KOPT-K1 (cell line): ENCODE measurements at regions not wholly inside any gene's neighbourhood (a gene's known extent, or its start where the extent isn't known, plus 50 kb on each side); places are given as distances from the start of the nearest gene placed in this dataset.

Source experiments
- H3K27ac ChIP-seq: fragments of 200-600 bp; sonication (generic); 2 replicates; pipeline ENCODE4 v1.5.1; 2016; ENCODE audit warnings: antibody characterized with exemption, mild to moderate bottlenecking, low read depth, low read length; ENCODE audit not compliant: poor library complexity, severe bottlenecking
- H3K36me3 ChIP-seq: fragments of 200-600 bp; sonication (generic); 2 replicates; pipeline ENCODE4 v1.5.1; 2017; ENCODE audit warnings: antibody characterized with exemption, mild to moderate bottlenecking, low read length, moderate library complexity; ENCODE audit not compliant: insufficient read depth
- H3K9me3 ChIP-seq: fragments of 200-600 bp; sonication (generic); 2 replicates; pipeline ENCODE4 v1.5.1; 2017; ENCODE audit warnings: antibody characterized with exemption, low read length, mild to moderate bottlenecking; ENCODE audit not compliant: insufficient read depth, poor library complexity, severe bottlenecking

DNA sequence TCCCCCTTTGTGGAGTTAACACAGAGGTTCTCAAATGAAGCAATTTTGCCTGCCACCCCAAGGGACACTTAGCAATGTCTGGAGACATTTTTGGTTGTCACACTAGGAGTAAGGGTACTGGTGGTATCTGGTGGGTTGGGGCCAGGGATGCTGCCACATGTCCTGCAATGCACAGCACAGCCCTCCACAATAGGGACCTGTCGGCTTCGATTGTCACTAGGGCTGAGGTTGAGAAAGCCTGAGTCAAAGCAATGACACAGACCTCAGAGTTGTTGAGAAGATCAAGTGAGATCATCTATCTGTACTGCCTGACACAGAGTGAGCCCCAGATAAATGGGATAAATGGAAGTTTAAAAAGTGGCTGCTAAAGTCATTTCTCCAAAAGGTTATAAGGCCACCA, 249.2 kb upstream of the KLF4 start:
- H3K36me3 ChIP-seq: no peaks in the 10 kb centered on the region
- H3K27ac ChIP-seq: no peak overlapping the region
- no peaks in the 10 kb centered on the region for H3K9me3 ChIP-seq

GRCh38 chr9:107737987-107738743, 248.6 kb upstream of the KLF4 start:
- Histone ChIP-seq H3K36me3 (no peaks in the 10 kb centered on the region), H3K27ac (no peak overlapping the region), H3K9me3 (no peaks in the 10 kb centered on the region)

GRCh38 chr9:107737610-107737986, 248.0 kb upstream of the KLF4 start:
- no peaks in the 10 kb centered on the region for H3K36me3 ChIP-seq
- H3K27ac ChIP-seq: no peak overlapping the region
- H3K9me3 ChIP-seq: no peaks in the 10 kb centered on the region

- Histone ChIP-seq H3K27ac (no peak overlapping the region), H3K9me3 (no peaks in the 10 kb centered on the region), H3K36me3 (no peaks in the 10 kb centered on the region)
These were observed 246.3 kb upstream of the KLF4 start for GRCh38 chr9:107735821-107736220.

DNA sequence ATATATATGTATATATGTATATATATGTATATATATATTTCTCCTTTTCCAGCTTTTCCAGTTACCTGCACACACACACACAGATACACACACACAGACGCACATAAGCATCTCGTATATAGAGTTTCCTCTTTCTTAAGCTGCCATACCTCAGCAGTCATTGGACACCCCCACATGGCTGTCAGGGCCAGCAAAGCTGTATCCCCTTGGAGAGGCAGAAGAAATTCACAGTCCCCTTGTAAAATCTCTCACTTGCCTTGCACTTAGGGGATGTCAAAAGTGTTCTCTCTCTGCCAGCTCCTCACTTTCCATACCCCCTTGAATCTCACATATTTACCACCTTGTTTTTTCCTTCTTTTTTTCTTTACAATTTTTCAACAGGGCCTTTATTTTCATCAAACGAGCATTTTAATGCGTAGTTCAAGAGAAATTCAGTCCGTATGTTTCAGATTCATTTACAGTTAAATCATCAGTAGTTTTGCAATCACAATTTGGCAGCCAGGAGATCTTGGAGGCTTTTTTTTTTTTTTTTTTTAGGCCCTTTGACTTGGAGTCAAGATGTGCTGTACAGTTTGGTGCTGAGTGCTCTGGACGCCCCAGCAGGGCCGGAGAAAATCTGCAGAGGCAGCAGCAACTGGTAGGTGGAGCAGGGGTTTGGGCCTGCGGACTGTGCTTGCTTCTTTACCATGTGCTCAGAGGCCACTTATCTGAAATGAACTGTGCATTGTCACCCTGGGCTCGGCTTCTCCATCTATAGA, 244.9 kb upstream of the KLF4 start:
- Histone ChIP-seq H3K27ac (no peak overlapping the region), H3K36me3 (no peaks in the 10 kb centered on the region), H3K9me3 (no peaks in the 10 kb centered on the region)

- no peak overlapping the region for H3K27ac ChIP-seq
- no peaks in the 10 kb centered on the region for H3K9me3 ChIP-seq
- H3K36me3 ChIP-seq: no peaks in the 10 kb centered on the region
These were observed 243.9 kb upstream of the KLF4 start for GRCh38 chr9:107733523-107733894.

DNA sequence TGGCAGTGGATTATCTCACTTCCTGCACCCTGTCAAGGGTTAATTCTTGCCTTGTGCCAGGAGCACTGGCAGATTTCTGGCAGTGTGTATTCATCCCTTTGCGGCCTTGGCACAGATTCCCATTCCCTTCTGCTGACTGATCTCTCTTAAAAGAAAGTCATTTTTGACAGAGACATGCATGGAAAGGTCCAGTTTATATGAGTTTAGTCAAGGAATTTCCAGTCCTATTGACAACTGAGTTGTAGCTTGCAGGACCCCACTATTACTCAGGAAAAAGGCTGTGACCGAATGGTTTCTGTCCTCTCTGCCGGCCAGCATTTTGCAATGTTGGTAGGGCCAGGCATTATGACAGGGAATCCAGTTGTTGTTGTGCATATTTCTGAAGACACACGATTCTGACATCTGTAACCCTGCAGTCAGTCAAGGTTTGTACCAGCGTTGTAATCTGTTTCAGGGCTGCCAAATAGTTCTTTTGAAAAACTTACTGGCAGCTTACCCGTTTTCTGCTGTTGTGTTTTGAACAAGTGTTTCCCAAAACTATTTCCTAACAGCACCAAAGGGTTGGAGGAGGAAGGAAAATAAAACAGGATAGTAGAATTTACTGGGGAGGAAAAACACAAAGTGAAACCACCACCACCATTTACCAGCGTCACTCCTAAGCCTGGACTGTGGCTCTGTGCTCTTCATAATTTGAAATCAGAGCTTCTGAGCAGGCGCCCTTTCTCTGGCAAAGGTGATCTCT, 243.4 kb upstream of the KLF4 start:
- no peaks in the 10 kb centered on the region for H3K36me3 ChIP-seq
- H3K27ac ChIP-seq: no peak overlapping the region
- no peaks in the 10 kb centered on the region for H3K9me3 ChIP-seq

GRCh38 chr9:107731115-107731762, 241.7 kb upstream of the KLF4 start:
- Histone ChIP-seq H3K9me3 (no peaks in the 10 kb centered on the region), H3K27ac (no peak overlapping the region), H3K36me3 (no peaks in the 10 kb centered on the region)

- no peaks in the 10 kb centered on the region for H3K36me3 ChIP-seq
- no peaks in the 10 kb centered on the region for H3K9me3 ChIP-seq
- H3K27ac ChIP-seq: no peak overlapping the region
These were observed 241.1 kb upstream of the KLF4 start for GRCh38 chr9:107730666-107731065.

DNA sequence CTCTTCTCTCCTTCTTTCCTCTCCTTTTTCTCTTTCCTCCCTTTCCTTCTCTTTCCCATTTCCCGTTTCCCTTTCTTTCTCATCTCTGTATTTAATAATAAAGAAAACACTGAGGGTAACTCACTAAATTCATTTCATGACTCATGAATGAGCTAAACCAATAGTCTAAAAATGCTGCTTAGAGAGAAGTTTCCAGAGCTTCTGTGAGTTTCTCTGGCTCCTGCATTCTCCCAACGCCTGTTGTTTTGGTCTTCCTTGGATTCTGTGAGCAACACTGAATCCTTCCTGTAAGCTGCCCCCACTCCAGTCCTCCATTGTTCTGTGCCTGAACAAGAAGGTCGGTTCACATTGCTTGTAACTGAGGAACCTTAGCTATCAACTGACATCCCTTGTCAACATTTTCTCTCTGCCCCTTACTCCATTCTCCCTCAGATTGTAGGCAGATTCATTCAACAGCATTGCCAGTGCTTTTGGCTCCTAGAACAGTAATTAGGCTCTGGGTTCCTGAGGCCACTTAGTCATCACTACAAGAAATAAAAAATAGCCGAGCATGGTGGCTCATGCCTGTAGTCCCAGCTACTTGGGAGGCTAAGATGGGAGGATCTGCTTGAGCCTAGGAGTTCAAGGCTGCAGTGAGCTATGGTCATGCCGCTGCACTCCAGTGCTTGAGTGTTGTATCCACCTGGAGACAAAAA, 237.7 kb upstream of the KLF4 start:
- Histone ChIP-seq H3K9me3 (no peaks in the 10 kb centered on the region), H3K27ac (no peak overlapping the region), H3K36me3 (no peaks in the 10 kb centered on the region)

DNA sequence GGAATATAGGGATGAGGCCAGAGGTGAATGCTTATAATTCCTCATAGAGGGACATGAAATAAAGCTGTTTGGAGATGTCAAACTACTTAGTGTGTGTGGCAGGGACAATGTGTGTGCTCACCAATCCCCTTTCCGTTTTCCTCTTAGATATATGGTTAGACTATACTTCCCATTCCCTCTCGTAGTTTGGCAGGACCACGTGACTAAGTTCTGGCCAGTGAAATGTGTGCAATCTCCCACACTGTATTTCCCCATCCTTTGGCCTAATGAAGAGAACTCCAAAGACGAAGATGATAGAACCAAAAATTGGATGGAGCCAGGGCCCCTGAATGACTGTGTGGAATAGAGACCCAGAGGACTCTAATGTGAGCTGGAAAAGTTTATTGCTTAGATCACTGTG, 233.4 kb upstream of the KLF4 start:
- Histone ChIP-seq H3K27ac (no peak overlapping the region), H3K9me3 (no peaks in the 10 kb centered on the region)

DNA sequence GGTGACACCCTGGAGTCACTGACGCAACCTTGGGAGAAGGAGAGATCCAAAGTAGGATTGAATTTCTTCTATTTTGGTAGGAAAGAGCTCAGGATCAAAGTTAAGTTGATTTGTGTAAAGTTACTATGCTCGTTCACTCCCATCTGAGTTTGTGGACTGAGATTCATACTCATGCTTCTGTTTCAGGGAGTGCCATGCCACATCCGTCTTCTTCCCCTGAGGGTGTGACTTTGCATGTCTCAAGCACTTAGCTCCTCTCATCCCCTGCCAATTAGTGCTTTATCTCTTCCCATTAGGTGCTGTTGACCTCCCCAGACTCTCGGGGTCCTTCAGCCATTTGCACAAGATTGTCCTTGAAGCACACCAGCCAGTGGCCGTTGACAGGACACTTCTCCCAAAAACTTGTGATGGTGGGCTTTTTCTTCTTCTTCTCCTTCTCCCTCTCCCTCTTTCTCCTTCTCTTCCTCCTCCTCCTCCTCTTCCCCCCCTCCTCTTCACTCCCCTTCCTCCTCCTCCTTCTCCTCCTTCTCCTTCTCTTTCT, 232.2 kb upstream of the KLF4 start:
- Histone ChIP-seq H3K36me3 (no peaks in the 10 kb centered on the region), H3K9me3 (no peaks in the 10 kb centered on the region), H3K27ac (no peak overlapping the region)

More for the DNA sequence above, 233.4 kb upstream of the KLF4 start:
- no peaks in the 10 kb centered on the region for H3K36me3 ChIP-seq

GRCh38 chr9:107720501-107720900, 230.9 kb upstream of the KLF4 start:
- Histone ChIP-seq H3K36me3 (no peaks in the 10 kb centered on the region), H3K27ac (no peak overlapping the region), H3K9me3 (no peaks in the 10 kb centered on the region)

DNA sequence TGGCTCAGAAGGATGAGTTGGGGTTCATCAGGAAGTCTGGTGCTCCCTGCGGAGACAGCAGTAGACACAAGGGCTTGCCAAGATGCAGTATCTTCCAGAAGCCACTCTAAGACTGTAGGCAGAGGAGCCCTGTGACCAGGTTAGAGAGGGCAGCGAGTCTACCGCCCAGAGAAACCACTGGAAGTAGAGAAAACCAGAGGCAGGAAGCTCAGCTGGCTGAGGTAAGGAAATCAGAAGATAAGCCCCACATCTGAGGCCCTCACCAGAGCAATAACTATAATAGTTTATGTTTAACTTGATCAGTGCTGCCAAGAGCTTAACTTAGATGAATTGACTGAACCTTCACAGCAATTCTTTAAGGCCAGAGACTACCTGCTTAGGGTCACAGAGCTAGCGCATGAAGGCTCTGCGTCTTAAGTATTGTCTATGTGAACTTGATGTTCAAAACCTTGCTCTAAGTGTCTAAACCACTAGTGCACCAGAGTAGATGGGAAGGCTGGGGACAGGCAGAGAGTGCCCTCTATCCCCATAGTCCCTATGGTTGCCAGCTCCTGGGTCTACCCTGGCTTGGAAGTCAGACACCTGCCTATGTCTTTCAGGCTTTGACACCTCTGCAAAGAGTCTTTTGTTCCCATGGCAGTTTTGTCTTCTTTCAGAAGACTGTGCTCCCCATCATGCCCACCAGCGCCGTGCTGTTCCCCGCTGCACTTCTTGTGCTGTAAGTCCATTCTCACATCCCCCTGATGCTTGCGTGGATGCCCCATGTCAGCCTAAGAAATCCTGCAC, 228.2 kb upstream of the KLF4 start:
- Histone ChIP-seq H3K27ac (no peak overlapping the region), H3K36me3 (no peaks in the 10 kb centered on the region), H3K9me3 (no peaks in the 10 kb centered on the region)
